AG04450 (cell line): ENCODE measurements at regions not wholly inside any gene's neighbourhood (a gene's known extent, or its start where the extent isn't known, plus 50 kb on each side); places are given as distances from the start of the nearest gene placed in this dataset.

Experiments
- CTCF ChIA-PET: fragments of 300-600, 350-600 bp; formaldehyde crosslinking; extraction: SDS; loops from one replicate; lab custom pipeline; 2022; ENCODE audit warnings: antibody characterized with exemption, inconsistent platforms; lab: Charles Lee
- POLR2A ChIA-PET: fragments of 350-600 bp; formaldehyde crosslinking; extraction: SDS; loops from one replicate; lab custom pipeline; 2021; ENCODE audit warnings: antibody characterized with exemption, inconsistent platforms; lab: Yijun Ruan, JAX
- DNase-seq: peaks from one replicate; pipeline ENCODE4 v3.0.0-alpha.2; 2011; ENCODE audit warnings: low read depth, low spot score
- H3K27ac ChIP-seq: one replicate; pipeline ENCODE4 v1.5.1; 2012; ENCODE audit warnings: low read depth, low read length, control low read depth
- H3K27me3 ChIP-seq: one replicate; pipeline ENCODE4 v1.6.0; 2012; ENCODE audit warnings: low read length; ENCODE audit not compliant: control insufficient read depth, insufficient read depth
- H3K4me3 ChIP-seq: 2 replicates; pipeline ENCODE4 v1.5.1; 2011; ENCODE audit warnings: mild to moderate bottlenecking, low read depth, low read length, control low read depth
- H3K9me3 ChIP-seq: 2 replicates; pipeline ENCODE4 v1.5.1; 2012; ENCODE audit warnings: low read length; ENCODE audit not compliant: control insufficient read depth, insufficient read depth
- CTCF ChIP-seq: IDR thresholded peaks from 2 replicates; pipeline ENCODE4 v1.5.1; 2011; ENCODE audit warnings: low read depth, low read length, control low read depth, inconsistent platforms

- DNase-seq, result peak; percentile 20
- ChIA-PET POLR2A (no interaction called here), CTCF (no interaction called here)
- H3K4me3 ChIP-seq, result no peak overlapping the region
- peak overlapping the region; percentile 61 for H3K27ac ChIP-seq
- H3K27me3 ChIP-seq, result no peaks in the 10 kb centered on the region
- peaks cover 14% of the 10 kb centered on the region for H3K9me3 ChIP-seq
- no peak for TF ChIP-seq CTCF
Measured at GRCh38 chr1:29631361-29631760, 395.0 kb downstream of the PTPRU start.

- Histone ChIP-seq H3K27ac (no peak overlapping the region), H3K4me3 (no peak overlapping the region), H3K9me3 (peaks cover 14% of the 10 kb centered on the region), H3K27me3 (no peaks in the 10 kb centered on the region)
- ChIA-PET CTCF (no interaction called here), POLR2A (no interaction called here)
- DNase-seq, result no peak
- no peak for TF ChIP-seq CTCF
Measured at GRCh38 chr1:29630756-29631155, 394.4 kb downstream of the PTPRU start.

GRCh38 chr1:29629814-29630516 lies 393.6 kb downstream of the PTPRU start:
- CTCF ChIA-PET, result no interaction called here
- H3K4me3 ChIP-seq, result no peak overlapping the region
- POLR2A ChIA-PET, result no interaction called here
- TF ChIP-seq CTCF, result no peak
- H3K27ac ChIP-seq, result no peak overlapping the region
- no peaks in the 10 kb centered on the region for H3K27me3 ChIP-seq
- DNase-seq, result no peak
- H3K9me3 ChIP-seq, result peaks cover 14% of the 10 kb centered on the region

- Histone ChIP-seq H3K9me3 (peaks cover 14% of the 10 kb centered on the region), H3K4me3 (no peak overlapping the region), H3K27me3 (no peaks in the 10 kb centered on the region), H3K27ac (no peak overlapping the region)
- ChIA-PET CTCF (no interaction called here), POLR2A (interaction anchor here (0.6 kb wide), 1 partner anchor 72 kb away, joined by 3 read pairs; no protein-coding TSS in a partner anchor)
- no peak for TF ChIP-seq CTCF
- no peak for DNase-seq
Measured at GRCh38 chr1:29629401-29629800, 393.1 kb downstream of the PTPRU start.

GRCh38 chr1:29628190-29628589 lies 391.9 kb downstream of the PTPRU start:
- no peak for TF ChIP-seq CTCF
- Histone ChIP-seq H3K27me3 (no peaks in the 10 kb centered on the region), H3K9me3 (peaks cover 14% of the 10 kb centered on the region), H3K27ac (no peak overlapping the region), H3K4me3 (no peak overlapping the region)
- ChIA-PET CTCF (interaction anchor here (0.6 kb wide), 1 partner anchor 1081 kb away, joined by 3 read pairs; no protein-coding TSS in a partner anchor), POLR2A (no interaction called here)
- no peak for DNase-seq
